Astrocyte of the cerebellum (primary cell): ENCODE measurements at regions not wholly inside any gene's neighbourhood (a gene's known extent, or its start where the extent isn't known, plus 50 kb on each side); places are given as distances from the start of the nearest gene placed in this dataset.

Source experiments
- DNase-seq: peaks from one replicate; pipeline ENCODE4 v3.0.0-alpha.2; 2011; ENCODE audit warnings: low read depth
- H3K4me3 ChIP-seq: 2 replicates; pipeline ENCODE4 v1.5.1; 2011; ENCODE audit warnings: mild to moderate bottlenecking, low read depth, low read length, moderate library complexity
- CTCF ChIP-seq: IDR thresholded peaks from 2 replicates; pipeline ENCODE4 v1.5.1; 2012; ENCODE audit warnings: low read length, low read depth, moderate library complexity, mild to moderate bottlenecking; ENCODE audit errors: missing control alignments
- in situ Hi-C: cut with HindIII; loops from 2 replicates; pipeline ENCODE4 v1.10.0; 2017; ENCODE audit warnings: low sequenced_read_pairs

GRCh38 chr2:57575700-57576268 is 470.8 kb upstream of the VRK2 start:
- TF ChIP-seq CTCF: no peak
- in situ Hi-C loops: no loop called here
- no peak for DNase-seq
- no peak overlapping the region for H3K4me3 ChIP-seq

GRCh38 chr2:57576983-57577382 is 469.6 kb upstream of the VRK2 start:
- TF ChIP-seq CTCF: no peak
- DNase-seq: no peak
- H3K4me3 ChIP-seq: no peak overlapping the region
- in situ Hi-C loops: no loop called here

- no peak overlapping the region for H3K4me3 ChIP-seq
- in situ Hi-C loops: no loop called here
- no peak for DNase-seq
- TF ChIP-seq CTCF: no peak
These were observed 448.7 kb upstream of the VRK2 start for GRCh38 chr2:57597940-57598339.

GRCh38 chr2:57598551-57598950 is 448.1 kb upstream of the VRK2 start:
- in situ Hi-C loops: no loop called here
- no peak for TF ChIP-seq CTCF
- no peak for DNase-seq
- H3K4me3 ChIP-seq: no peak overlapping the region

GRCh38 chr2:57602733-57603132 is 443.9 kb upstream of the VRK2 start:
- no peak overlapping the region for H3K4me3 ChIP-seq
- TF ChIP-seq CTCF: no peak
- no peak for DNase-seq
- in situ Hi-C loops: no loop called here

GRCh38 chr2:57614988-57615387 is 431.6 kb upstream of the VRK2 start:
- in situ Hi-C loops: no loop called here
- no peak for DNase-seq
- no peak overlapping the region for H3K4me3 ChIP-seq
- no peak for TF ChIP-seq CTCF
